Parathyroid adenoma (tissue), 2 donors: ENCODE measurements at regions not wholly inside any gene's neighbourhood (a gene's known extent, or its start where the extent isn't known, plus 50 kb on each side); places are given as distances from the start of the nearest gene placed in this dataset.
A peak's percentile ranks its signal among the peaks of the same experiment; 100 is the strongest.

Experiments
- H2AFZ ChIP-seq: fragments of 300-600 bp; sonication (generic); one replicate; pipeline ENCODE4 v1.7.0; 2017; ENCODE audit warnings: antibody characterized with exemption, mild to moderate bottlenecking
- H3K27ac ChIP-seq: fragments of 300-600 bp; sonication (generic); one replicate; pipeline ENCODE4 v1.7.0; 2017
- H3K27me3 ChIP-seq: fragments of 300-600 bp; sonication (generic); one replicate; pipeline ENCODE4 v1.7.0; 2017; ENCODE audit warnings: low read length; ENCODE audit not compliant: control insufficient read depth, insufficient read depth
- H3K36me3 ChIP-seq: fragments of 300-600 bp; sonication (generic); one replicate; pipeline ENCODE4 v1.7.0; 2017; ENCODE audit warnings: low read length; ENCODE audit not compliant: control insufficient read depth, insufficient read depth
- H3K4me1 ChIP-seq: fragments of 300-600 bp; sonication (generic); one replicate; pipeline ENCODE4 v1.7.0; 2017; ENCODE audit warnings: control low read depth
- H3K4me2 ChIP-seq: fragments of 300-600 bp; sonication (generic); one replicate; pipeline ENCODE4 v1.7.0; 2017; ENCODE audit warnings: low read length
- H3K4me3 ChIP-seq: fragments of 300-600 bp; sonication (generic); one replicate; pipeline ENCODE4 v1.7.0; 2017; ENCODE audit warnings: low read depth, low read length
- H3K79me2 ChIP-seq: fragments of 300-600 bp; sonication (generic); one replicate; pipeline ENCODE4 v1.7.0; 2017; ENCODE audit warnings: control low read depth
- H3K9ac ChIP-seq: fragments of 300-600 bp; sonication (generic); one replicate; pipeline ENCODE4 v1.7.0; 2017; ENCODE audit warnings: mild to moderate bottlenecking
- H3K9me3 ChIP-seq: fragments of 300-600 bp; sonication (generic); one replicate; pipeline ENCODE4 v1.7.0; 2017; ENCODE audit warnings: low read length; ENCODE audit not compliant: control insufficient read depth
- CTCF ChIP-seq: fragments of 300-600 bp; sonication (generic); IDR thresholded peaks from one replicate; pipeline ENCODE4 v1.7.0; 2017; ENCODE audit warnings: antibody characterized with exemption, mild to moderate bottlenecking
- donor health status: primary hyperparathyroidism.

DNA sequence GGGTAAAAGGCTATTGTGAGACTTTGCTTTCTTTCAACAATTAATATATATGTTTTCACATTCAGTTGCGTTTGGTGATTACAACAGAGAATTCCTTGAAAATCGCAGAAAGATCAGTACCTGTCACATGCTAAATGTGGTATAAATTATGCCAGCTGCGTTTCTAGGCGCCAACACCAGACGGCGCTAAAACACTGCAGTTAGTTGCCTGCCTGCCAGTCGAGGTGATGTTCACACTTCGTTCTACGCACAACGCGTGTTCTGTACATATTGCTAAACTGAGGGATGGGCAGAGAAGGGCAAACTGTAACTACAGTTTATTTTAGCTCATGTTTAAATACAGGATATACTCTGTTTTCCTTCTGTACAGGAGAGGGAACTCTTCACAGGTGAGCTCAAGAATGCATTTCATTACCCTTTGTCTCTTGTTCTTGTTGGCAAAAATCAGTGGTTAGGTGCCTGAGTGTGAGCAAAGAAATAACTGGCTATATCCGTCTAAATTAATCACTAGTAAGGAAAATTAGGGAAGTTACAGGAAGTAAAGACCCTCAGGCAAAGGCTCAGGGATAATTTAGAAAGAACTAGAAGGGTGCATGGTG lies 100.1 kb upstream of the RGS17 start:
- no peak overlapping the region for H3K4me2 ChIP-seq
- H3K4me1 ChIP-seq = no peaks in the 10 kb centered on the region
- peak overlapping the region; percentile 9 for H2AFZ ChIP-seq
- no peak overlapping the region for H3K27ac ChIP-seq
- no peaks in the 10 kb centered on the region for H3K9me3 ChIP-seq
- TF ChIP-seq CTCF = peak; percentile 95
- no peaks in the 10 kb centered on the region for H3K79me2 ChIP-seq
- no peak overlapping the region for H3K9ac ChIP-seq
- H3K27me3 ChIP-seq = no peaks in the 10 kb centered on the region
- no peak overlapping the region for H3K4me3 ChIP-seq
- no peaks in the 10 kb centered on the region for H3K36me3 ChIP-seq

DNA sequence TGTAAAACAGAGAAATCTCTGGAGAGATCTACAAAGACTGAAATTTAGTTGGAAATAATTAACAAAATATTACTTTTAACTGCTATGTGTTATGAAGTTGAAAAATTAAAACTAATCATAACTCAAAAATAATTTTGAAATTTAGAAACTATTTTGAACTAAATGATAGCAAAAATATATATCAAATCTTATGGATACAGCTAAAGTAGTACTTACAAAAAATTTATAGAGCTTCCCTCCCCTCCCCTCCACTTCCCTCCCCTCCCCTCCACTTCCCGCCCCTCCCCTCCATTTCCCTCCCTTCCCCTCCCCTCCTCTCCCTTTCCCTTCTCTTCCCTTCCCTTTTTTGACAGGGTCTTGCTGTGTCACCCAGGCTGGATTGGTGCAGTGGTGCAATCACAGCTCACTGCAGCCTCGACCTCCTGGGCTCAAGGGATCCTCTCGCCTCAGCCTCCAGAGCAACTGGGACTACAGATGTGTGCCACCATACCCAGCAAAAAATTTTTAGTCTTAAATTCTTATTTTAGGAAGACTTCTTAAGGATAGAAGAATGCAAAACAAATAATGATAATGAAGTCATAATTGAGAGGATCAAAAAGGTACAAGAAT lies 87.2 kb upstream of the RGS17 start:
- Histone ChIP-seq H3K36me3 (no peaks in the 10 kb centered on the region), H3K9ac (no peak overlapping the region), H3K4me3 (no peak overlapping the region), H3K4me1 (no peaks in the 10 kb centered on the region), H3K4me2 (no peak overlapping the region), H3K27me3 (no peaks in the 10 kb centered on the region), H3K9me3 (no peaks in the 10 kb centered on the region), H3K27ac (no peak overlapping the region), H2AFZ (no peak overlapping the region), H3K79me2 (no peaks in the 10 kb centered on the region)
- no peak for TF ChIP-seq CTCF

- no peak for TF ChIP-seq CTCF
- H3K4me1 ChIP-seq = no peaks in the 10 kb centered on the region
- no peaks in the 10 kb centered on the region for H3K36me3 ChIP-seq
- no peak overlapping the region for H3K4me3 ChIP-seq
- H3K4me2 ChIP-seq = no peak overlapping the region
- H3K9ac ChIP-seq = no peak overlapping the region
- no peaks in the 10 kb centered on the region for H3K79me2 ChIP-seq
- H3K27me3 ChIP-seq = no peaks in the 10 kb centered on the region
- no peak overlapping the region for H3K27ac ChIP-seq
- no peaks in the 10 kb centered on the region for H3K9me3 ChIP-seq
- H2AFZ ChIP-seq = no peak overlapping the region
These were observed 85.7 kb upstream of the RGS17 start for GRCh38 chr6:153216789-153217188.

- H3K9ac ChIP-seq = no peak overlapping the region
- H3K27ac ChIP-seq = no peak overlapping the region
- H3K4me2 ChIP-seq = no peak overlapping the region
- no peaks in the 10 kb centered on the region for H3K9me3 ChIP-seq
- no peak overlapping the region for H3K4me3 ChIP-seq
- H3K4me1 ChIP-seq = no peaks in the 10 kb centered on the region
- H3K79me2 ChIP-seq = no peaks in the 10 kb centered on the region
- no peak overlapping the region for H2AFZ ChIP-seq
- TF ChIP-seq CTCF = no peak
- no peaks in the 10 kb centered on the region for H3K27me3 ChIP-seq
- H3K36me3 ChIP-seq = no peaks in the 10 kb centered on the region
These were observed 84.2 kb upstream of the RGS17 start for GRCh38 chr6:153215242-153215641.

DNA sequence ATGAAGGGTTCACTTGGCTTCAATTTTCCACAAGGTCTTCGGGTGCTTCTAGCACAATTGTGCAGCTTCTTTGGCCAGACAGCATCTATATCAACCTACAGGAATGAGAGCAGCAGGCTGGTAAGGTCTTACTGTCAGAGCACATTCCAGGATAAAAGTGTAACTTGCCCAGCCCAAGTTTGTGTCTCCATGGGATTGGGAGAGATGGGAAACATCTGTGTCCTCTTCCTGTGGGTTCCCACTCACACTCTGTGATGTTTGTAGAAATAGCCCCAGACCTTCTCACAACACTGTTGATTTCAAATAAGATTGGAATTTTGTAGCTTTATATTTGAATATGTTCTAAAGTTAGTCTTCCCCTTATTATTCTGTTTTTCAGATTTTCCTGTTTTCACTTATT lies 83.4 kb upstream of the RGS17 start:
- no peaks in the 10 kb centered on the region for H3K36me3 ChIP-seq
- TF ChIP-seq CTCF = no peak
- H3K9me3 ChIP-seq = no peaks in the 10 kb centered on the region

More for the DNA sequence above, 83.4 kb upstream of the RGS17 start:
- no peak overlapping the region for H2AFZ ChIP-seq
- no peaks in the 10 kb centered on the region for H3K79me2 ChIP-seq
- no peak overlapping the region for H3K4me2 ChIP-seq
- H3K4me1 ChIP-seq = no peaks in the 10 kb centered on the region
- H3K4me3 ChIP-seq = no peak overlapping the region
- no peaks in the 10 kb centered on the region for H3K27me3 ChIP-seq
- H3K27ac ChIP-seq = no peak overlapping the region
- no peak overlapping the region for H3K9ac ChIP-seq
